Kasumi-1 (cell line): ENCODE measurements at regions not wholly inside any gene's neighbourhood (a gene's known extent, or its start where the extent isn't known, plus 50 kb on each side); places are given as distances from the start of the nearest gene placed in this dataset.

Experiments used
- DNase-seq, 2 experiments: peaks; one replicate each; lab custom pipeline; 2025; lab: John Stamatoyannopoulos, UW

DNA sequence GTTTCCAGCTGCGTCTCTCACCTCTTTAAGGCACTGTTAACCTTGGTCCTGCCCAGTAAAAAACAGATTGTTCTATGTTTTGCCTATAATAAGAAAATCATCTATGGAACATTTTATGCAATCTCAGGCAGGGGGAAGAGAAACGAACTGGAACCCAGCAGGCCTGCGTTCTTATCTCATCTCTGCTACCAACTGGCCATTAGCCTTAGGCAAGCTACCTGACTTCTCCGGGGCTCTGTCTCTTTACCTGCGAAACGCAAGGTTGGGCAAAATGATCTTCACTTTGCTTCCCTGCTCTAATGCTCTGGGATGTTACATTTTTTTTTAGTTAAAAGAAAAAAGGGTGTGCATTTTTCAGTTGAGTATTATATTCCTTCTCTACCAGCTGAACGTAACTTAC, 70.5 kb upstream of the WIPF1 start:
- no peak for DNase-seq

DNA sequence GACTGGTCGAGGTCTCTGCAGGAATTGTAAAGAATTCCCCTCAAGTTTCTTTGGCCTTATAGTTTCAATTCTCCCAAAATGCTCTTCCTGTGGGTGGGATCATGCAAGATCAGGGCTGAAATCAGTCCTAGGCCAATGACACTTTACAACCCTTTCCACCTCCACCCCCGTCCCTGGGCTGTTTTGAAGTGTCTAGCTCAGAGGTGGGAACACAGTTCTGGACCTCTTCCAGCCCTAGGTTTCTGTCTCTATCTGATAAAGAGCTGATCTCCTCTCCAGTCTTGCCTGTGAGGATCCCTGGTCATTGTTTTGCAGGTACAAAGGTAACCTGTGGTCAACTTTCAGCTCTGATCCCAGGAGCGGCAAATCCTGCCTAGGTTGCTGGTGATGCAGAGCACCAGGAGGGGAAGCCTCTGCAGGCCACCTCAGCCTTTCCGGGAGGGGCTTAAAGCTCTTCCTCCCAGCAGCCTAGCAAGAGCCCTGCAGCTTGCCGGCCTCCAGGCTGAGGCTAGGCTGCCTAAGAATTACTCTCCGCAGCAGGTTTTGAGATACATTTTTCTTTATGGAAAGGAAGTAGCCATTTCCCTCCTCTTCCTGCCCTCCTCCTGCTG, 69.8 kb upstream of the WIPF1 start:
- DNase-seq: peak; percentile 89 to 91

DNA sequence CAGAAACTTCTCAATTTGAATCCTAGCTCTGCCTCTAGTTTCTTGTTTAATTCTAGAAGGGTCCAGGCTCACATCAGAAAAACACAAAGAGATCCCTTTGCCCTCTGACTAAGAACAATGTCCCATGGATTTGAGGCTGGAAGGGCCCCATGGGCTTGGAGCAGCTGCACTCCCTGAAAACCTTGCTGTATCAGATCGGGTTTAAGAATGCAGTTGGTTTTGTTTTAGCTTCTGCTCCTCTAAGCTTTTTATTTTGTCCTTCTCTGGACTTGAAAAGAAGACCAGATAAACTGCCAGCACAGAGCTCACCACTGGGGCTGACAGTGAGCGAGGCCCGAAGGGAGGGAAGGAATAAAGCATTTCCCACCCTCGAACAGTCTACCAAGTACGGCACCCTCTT, 69.2 kb upstream of the WIPF1 start:
- peak; percentile 69 to 72 for DNase-seq

DNA sequence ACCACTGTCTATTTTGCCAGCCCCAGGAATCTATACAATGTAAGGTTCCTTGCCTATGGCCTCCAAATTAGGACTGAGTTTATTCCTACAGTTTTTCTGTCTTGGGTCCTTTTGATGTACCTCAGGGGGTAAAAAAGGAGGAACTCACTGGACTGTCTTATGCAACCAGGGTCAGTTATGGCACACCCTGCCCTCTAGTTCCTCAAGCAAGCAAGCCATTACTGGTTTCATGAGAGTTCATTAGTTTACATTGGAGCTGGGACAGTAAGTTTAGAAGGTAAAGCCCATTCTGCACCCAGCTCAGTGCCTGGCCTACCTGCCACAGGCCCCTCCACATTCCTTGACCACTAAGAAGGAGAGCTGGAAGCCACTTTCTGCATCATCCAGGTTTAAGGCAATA, 68.7 kb upstream of the WIPF1 start:
- DNase-seq: peak; percentile 59 to 68

DNA sequence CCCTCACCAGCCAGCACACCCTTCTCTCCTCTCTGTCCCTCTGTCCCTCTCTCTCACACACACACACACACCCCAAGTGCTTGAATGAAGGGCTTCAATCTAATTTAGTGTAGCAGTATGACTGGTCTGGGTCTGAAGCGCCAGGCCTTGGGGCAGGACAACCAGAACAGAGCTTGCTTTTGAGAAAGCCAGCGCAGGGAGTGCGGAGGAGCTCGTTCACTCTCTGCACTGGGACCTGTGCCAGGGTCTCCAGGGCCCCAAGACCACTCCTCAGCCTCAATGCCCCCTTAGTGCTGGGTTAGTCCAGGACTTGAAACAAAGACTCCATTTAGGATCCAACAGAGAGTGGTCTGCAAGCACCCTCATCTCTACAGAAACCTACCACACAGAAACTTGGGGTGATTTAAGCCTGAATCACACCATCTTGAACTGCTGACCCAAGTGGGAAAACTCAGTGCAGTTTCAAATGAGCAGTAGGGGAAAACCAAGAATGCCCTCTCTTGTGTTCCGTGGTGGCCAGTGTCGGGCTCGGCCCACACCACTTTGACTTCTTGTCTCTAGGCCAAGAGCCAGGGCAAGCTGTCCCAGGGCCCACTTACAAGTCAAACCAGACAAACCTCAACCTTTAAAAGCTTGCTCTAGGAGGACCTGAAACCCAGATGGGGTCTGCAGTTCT, 66.6 kb upstream of the WIPF1 start:
- no peak for DNase-seq

DNA sequence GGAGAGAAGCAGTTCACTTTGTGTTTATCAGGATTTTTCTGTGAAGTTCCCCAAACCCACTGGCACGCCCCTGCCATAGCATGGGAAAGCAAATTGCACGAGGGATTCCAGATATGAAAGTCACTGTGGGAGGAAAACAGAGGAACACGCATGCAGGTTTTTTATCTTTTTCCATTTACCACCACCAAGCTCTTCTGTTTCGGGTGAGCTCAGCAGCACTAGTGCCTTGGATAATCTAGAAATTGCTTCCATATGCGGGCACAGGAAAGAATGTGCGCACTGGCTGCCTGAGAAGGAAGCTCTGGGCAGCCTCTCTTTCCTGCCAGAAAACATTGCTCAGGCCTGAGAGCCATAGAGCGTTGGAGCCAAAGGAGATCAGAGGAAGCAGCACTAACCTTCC, 65.9 kb upstream of the WIPF1 start:
- peak; percentile 74 to 85 for DNase-seq

DNA sequence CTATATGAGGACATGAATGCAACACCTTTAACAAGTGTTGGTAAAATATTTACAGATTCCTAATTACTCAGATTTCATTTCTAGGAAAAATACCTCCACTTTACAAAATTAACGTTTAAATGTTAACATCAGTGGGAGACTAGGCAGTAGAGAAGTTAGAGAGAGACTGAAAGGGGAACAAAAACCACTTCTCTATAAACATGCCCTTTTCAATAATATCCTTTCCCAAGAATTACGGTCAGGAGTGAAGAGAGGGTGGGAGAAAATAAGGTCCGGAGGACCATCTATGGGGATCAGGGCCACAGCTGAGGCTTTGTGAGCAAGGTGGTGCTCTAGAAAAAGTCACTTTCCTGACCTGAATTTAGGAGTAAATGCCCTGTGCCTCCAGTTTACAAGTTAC, 65.3 kb upstream of the WIPF1 start:
- DNase-seq: peak; percentile 43 to 68

DNA sequence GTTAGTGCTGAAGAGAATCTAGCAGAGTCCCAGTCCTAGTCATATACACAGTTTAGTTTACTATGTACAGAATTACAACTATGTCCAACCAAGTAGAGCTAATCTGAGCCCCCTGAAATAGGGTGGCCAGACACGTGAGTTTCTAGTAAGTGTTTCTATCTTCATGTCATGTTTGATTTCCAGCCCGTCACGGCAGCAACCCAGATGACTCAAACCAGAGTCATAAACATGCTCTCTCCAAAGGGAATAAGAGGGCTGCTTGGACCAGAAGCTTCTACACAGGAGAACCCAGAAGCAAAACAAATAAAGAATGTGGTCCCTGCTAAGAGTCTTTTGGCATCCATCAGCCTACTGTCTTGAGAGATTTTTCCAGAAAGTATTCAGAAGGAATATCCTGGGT, 64.9 kb upstream of the WIPF1 start:
- DNase-seq: no peak

DNA sequence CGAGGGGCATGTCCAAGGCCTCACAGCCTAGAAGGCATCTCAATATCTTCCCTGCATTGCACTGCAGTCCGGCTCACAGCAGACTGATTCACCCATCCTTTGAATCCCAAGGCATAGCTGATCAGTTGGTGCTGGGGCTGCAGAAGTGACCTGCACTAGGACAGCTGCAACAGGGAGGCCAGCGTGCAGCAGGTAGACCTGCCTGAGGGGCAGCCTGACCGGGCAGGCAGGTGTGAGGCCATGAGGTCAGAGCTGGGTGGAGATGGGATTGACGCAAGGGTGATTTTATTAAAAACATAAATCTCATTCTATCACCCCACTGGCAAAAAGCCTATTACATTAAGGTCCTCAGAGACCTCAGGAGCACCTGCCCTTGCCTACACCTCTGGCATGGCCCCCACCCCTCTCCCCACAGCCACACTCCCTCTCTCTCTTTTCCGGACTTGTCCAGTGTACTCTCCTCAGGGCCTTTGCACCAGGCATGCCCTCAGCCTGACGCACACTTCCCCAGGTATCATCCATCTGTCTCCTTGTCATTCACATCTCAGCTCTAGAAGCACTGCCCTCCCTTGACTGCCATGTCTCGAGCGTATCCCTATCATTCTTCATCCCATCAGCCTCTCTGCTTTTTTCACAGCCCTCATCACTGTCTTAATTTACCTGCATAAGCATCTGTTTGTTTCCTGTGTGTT, 63.5 kb upstream of the WIPF1 start:
- no peak for DNase-seq

DNA sequence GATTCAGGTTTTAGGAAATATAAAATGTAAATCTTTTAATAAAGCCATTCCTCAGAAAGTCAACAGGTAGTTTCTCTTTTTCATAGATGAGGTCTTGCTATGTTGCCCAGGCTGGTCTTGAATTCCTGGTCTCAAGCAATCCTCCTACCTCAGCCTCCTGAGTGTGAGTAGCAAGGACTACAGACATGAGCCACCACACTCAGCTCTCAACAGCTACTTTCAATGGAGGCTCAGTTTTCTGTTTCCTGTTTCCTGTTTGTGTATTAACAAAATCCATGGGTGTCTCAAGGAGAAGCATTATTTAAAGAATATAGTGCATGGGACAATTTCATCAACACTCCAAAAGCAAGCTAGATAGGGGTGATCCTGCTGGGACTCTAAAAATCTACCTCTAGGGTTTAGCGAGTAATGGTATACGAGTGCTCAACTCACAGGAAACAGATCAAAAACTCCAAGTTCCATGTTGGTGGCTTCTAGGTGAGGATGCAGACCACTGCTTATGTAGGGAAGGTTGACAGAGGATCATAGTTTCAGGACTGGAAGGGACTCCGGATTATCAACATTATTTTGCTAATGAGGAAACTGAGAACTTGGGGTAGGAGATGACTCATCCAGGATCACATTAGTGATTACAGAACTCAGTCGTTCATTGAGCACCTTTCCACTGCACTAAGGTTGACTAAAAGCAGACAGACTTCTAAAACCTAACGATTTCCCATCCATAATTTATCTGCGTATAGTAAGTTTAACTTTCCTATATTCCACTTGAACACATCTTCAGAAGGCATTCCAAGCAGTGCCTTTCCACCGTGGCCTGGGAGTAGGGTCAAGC, 61.7 kb upstream of the WIPF1 start:
- no peak for DNase-seq

DNA sequence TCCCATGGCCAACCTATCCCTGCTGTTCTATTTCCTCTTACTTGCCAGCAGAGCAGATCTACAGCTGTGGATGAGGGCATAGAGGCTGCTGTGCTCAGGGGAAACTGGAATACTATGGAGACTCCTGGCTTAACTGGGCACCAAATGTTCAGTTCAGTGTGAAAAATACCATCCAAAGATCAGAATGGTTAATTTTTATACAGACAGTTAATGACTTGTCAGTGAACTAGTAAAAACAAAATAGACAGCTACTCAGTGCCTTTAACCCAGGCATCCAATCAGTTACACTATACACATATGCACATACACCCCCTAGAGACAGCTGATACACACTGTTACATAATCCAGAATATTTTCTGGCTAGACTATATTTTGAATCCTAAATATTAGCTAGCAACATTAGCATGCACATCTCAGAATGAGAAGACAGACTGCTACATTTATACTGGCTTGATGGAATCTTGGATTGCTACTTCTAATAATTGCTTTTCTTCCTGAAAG, 59.1 kb upstream of the WIPF1 start:
- DNase-seq: peak; percentile 40 to 51

DNA sequence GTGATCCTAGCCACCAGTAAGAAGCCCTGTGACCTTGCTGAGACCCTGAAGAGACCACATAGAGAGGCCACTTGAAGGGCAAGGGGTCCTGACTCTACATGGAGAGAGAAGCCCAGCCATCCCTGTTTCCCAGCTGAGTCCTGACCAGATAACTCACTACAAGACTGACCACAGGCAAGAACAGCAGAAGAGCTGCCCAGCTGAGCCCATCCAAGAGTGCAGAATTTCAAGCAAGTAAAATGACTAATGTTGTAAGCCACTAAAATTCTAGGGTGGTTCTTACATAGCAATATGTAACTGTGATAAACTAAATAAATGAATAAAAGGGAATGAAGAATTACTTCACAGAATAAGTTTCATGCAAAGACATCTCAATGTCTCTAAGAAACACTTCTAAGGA, 58.4 kb upstream of the WIPF1 start:
- DNase-seq: no peak

DNA sequence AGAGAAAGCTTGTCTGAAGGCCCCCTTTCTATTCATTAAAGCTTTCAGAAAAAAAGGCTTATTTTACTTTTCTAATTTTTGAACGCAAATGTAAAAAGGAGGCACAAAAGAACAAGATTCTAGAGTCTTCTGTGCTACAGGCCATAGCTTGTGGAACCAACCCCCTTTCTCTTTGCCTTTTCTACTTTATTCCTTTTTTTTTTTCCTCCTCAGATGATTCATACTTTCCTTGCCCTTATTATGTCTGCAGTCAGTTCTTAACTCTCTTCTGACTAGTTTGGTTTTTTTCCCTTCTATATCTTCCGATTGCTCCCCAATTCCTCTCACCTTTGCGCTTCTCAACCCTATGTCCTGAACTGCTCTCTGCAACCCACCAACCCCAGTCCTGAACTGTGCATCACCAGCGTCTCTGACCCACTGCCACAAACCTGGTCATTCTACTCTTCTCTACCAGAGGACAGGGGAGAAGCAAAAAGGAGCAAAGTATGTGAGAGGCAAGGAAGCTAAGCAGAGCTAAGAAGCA, 56.9 kb upstream of the WIPF1 start:
- no peak for DNase-seq

DNA sequence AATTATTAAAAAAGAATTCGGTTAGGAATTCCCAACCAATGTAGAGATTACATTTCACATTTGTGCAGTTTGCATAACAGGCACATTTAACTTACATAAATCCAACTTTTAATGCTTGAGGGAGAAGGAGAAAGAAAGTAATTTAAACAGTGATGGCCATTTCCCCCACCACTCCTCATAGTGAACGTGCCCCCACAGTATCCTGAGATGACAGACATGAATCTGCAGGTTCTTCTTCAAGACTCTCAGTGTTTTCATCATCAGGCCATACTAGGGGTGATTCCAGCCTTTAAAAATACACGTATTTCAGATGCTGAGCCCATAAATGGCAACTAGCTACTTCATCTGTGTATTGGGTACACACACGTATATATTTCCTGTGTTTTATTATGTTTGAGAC, 51.3 kb upstream of the WIPF1 start:
- DNase-seq: no peak
